ENCODE measurements at regions not wholly inside any gene's neighbourhood (a gene's known extent, or its start where the extent isn't known, plus 50 kb on each side); places are given as distances from the start of the nearest gene placed in this dataset.
A peak's percentile ranks its signal among the peaks of the same experiment; 100 is the strongest.
"Not testable (repeated sequence)": the region's sequence is repeated elsewhere in the genome, so short reads cannot be mapped to it uniquely, and the experiment has no call there.

DNA sequence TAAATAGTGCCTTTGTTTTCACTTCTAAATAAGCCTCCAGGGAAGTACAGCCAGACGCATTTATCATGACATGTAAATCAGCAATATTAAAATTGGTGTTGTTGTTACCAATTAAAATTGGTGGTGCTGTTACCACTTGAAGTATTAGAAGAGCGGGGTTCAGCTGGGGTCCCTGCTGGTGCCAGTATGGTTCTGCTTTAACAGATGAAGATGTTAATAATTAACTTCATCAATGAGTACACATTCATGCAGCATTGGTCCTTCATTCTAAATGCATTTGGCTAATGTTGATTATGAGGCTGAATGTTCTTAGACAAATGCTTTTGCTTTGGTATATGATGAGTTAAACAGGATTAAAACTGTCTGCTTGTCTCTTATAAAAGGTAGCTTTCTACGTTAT is 67.6 kb upstream of the TMC1 start:
- H3K27ac Mint-ChIP-seq: no peak overlapping the region
- no peaks in the 10 kb centered on the region for H3K27me3 Mint-ChIP-seq (ENCODE audit: low read depth)
- no peak overlapping the region for H3K4me3 Mint-ChIP-seq
- peaks cover 14% of the 10 kb centered on the region for H3K4me1 Mint-ChIP-seq
- TF ChIP-seq, protein P1, sequence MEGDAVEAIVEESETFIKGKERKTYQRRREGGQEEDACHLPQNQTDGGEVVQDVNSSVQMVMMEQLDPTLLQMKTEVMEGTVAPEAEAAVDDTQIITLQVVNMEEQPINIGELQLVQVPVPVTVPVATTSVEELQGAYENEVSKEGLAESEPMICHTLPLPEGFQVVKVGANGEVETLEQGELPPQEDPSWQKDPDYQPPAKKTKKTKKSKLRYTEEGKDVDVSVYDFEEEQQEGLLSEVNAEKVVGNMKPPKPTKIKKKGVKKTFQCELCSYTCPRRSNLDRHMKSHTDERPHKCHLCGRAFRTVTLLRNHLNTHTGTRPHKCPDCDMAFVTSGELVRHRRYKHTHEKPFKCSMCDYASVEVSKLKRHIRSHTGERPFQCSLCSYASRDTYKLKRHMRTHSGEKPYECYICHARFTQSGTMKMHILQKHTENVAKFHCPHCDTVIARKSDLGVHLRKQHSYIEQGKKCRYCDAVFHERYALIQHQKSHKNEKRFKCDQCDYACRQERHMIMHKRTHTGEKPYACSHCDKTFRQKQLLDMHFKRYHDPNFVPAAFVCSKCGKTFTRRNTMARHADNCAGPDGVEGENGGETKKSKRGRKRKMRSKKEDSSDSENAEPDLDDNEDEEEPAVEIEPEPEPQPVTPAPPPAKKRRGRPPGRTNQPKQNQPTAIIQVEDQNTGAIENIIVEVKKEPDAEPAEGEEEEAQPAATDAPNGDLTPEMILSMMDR (IDR thresholded peaks at IDR 0.05; ENCODE audit: unreplicated experiment): no peak
- H3K9me3 Mint-ChIP-seq: peaks cover 3% of the 10 kb centered on the region
- H3K36me3 Mint-ChIP-seq: no peaks in the 10 kb centered on the region
- DNase-seq (ENCODE audit: low spot score in 2 of 2, unreplicated experiment in 2 of 2): no peak

DNA sequence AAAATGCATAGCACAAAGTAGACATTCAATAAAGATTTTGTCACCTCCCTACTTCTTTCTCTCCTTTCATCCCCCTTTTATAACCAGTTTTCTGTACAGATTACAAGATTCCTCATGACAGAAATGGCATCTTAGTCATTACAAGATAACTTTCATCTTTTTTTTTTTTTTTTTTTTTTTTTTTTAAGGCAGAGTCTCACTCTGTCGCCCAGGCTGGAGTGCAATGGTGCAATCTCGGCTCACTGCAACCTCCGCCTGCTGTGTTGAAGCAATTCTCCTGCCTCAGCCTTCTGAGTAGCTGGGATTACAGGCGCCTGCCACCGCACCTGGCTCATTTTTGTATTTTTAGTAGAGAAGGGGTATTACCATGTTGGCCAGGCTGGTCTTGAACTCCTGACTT is 75.2 kb upstream of the TMC1 start:
- not testable (repeated sequence) for H3K36me3 Mint-ChIP-seq; H3K9me3 Mint-ChIP-seq; H3K4me3 Mint-ChIP-seq; H3K27me3 Mint-ChIP-seq (ENCODE audit: low read depth); DNase-seq (ENCODE audit: low spot score in 2 of 2, unreplicated experiment in 2 of 2); H3K27ac Mint-ChIP-seq
- peaks cover 22% of the 10 kb centered on the region for H3K4me1 Mint-ChIP-seq

DNA sequence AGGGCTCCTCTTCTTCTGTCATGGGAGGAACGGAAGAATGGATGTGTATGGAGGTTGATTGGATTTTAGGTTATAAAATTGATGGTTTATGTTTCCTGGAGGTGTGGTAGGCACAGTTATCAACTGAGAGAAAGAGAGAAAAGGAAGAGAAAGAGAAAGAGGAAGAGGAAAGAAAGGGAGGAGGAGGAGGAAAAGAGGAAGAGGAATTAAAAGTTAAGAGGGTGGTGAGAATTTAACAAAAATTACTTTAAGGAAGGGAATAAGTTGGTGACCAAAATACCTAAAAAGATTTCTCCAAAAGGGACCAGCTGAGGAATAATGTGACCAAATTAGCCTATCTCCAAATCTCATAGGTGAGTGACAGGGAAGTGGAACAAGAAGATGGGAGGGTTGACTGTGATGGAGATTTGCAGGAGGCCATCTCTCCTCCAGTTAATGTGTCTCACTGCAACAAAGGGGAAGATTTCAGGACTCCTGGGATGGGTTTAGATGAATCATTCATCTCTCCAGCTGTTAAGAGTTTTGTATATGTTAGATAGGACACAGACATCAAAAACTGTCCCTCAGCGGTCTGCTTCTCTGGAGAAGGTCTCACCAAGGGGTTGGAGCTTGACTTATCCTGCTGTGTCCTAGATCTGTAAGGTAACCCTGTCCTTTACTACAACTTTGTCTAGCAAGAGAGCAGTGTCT is 76.0 kb upstream of the TMC1 start:
- peaks cover under 1% of the 10 kb centered on the region for H3K9me3 Mint-ChIP-seq
- H3K36me3 Mint-ChIP-seq: no peaks in the 10 kb centered on the region
- no peak for DNase-seq (ENCODE audit: low spot score in 2 of 2, unreplicated experiment in 2 of 2)
- H3K4me3 Mint-ChIP-seq: no peak overlapping the region
- TF ChIP-seq, protein P1 (IDR thresholded peaks at IDR 0.05; ENCODE audit: unreplicated experiment): no peak
- peaks cover 22% of the 10 kb centered on the region for H3K4me1 Mint-ChIP-seq
- no peak overlapping the region for H3K27ac Mint-ChIP-seq
- H3K27me3 Mint-ChIP-seq (ENCODE audit: low read depth): no peaks in the 10 kb centered on the region

DNA sequence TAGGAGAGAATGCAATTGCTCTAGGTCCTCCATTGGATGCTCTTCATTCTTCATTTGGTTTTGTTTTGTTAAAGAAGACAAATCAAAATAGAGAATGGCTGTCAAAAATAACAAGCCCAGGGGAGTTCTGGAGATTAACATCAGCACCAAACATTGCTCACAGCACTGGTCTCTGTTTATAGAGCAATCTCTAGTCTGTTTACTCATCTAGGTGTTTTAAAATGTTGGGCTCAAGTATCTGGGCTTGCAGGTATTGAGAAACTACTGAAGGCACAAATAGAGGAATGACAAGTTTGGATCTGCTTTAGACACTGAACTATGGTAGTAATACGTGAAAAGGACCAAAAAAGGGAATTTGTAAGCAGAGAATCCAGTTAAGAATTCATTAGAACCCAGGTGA is 77.0 kb upstream of the TMC1 start:
- no peaks in the 10 kb centered on the region for H3K36me3 Mint-ChIP-seq
- no peaks in the 10 kb centered on the region for H3K9me3 Mint-ChIP-seq
- no peak overlapping the region for H3K27ac Mint-ChIP-seq
- no peaks in the 10 kb centered on the region for H3K27me3 Mint-ChIP-seq (ENCODE audit: low read depth)
- TF ChIP-seq, protein P1 (IDR thresholded peaks at IDR 0.05; ENCODE audit: unreplicated experiment): no peak
- no peak for DNase-seq (ENCODE audit: low spot score in 2 of 2, unreplicated experiment in 2 of 2)
- peaks cover 22% of the 10 kb centered on the region for H3K4me1 Mint-ChIP-seq
- no peak overlapping the region for H3K4me3 Mint-ChIP-seq

DNA sequence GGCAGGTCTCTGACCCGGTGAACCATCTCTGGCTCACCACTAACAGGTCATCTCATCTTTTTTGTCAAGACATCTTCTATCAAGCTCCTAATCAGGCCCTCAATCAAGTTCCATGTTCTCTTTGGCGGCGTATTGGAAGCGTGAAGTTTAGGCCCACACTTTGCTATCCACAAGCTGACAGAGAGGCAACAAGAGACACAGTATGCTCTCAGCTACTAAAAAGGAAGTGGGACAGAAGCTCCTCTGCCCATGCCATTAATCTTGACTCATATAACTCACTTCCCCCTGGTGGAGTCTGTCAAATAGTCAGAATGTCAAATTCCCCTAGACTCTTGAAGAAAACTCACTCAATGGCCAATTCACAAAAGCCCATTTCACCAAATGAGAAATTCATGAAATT is 77.6 kb upstream of the TMC1 start:
- H3K9me3 Mint-ChIP-seq: no peaks in the 10 kb centered on the region
- no peaks in the 10 kb centered on the region for H3K27me3 Mint-ChIP-seq (ENCODE audit: low read depth)
- no peak overlapping the region for H3K27ac Mint-ChIP-seq
- H3K36me3 Mint-ChIP-seq: no peaks in the 10 kb centered on the region
- H3K4me3 Mint-ChIP-seq: no peak overlapping the region
- TF ChIP-seq, protein P1 (IDR thresholded peaks at IDR 0.05; ENCODE audit: unreplicated experiment): no peak
- DNase-seq (ENCODE audit: low spot score in 2 of 2, unreplicated experiment in 2 of 2): no peak
- H3K4me1 Mint-ChIP-seq: peaks cover 22% of the 10 kb centered on the region

DNA sequence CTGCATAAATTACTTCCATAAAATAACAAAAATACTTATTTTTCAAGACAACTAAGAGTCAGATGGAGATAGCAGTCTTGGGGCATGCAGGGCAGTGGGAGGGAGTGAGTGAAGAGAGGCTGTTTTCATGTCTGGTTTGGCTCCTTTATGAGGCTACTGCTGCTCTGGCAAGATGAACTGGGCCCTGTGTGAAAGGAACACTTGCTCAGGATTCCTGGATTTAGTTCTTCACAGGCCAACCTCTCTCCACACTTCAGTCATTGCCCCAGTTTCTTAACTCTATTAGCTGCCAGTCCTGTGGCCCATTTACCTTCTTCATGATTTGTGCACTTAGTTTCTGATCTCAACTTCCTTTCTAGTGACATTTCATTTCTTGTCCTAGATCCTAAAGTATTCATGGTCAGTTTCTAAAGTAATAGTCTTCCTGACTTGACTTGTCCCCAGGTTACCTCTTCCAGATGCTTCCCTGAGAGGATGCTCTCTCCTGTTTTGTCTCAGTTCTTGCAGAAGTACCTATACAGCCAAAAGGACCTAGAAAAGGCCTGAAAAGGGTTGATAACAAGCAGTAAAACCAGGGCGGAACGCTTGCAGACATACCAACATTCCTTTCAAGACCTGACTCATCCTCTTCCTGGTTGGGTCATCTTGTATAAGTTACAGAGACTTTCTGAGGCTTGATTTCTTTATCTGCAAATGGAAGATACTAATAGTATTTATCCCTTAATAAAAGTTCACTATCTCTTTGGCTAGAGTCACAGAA is 77.0 kb upstream of the ZFAND5 start:
- Mint-ChIP-seq H3K4me3 (no peak overlapping the region), H3K4me1 (peaks cover 22% of the 10 kb centered on the region), H3K27me3 (ENCODE audit: low read depth) (no peaks in the 10 kb centered on the region), H3K27ac (peak overlapping the region; percentile 82), H3K9me3 (no peaks in the 10 kb centered on the region), H3K36me3 (no peaks in the 10 kb centered on the region)
- no peak for DNase-seq (ENCODE audit: low spot score in 2 of 2, unreplicated experiment in 2 of 2)
- TF ChIP-seq, protein P1 (IDR thresholded peaks at IDR 0.05; ENCODE audit: unreplicated experiment): no peak

All from mesothelial cell of epicardium (in vitro differentiated cells).